ENCODE measurements at regions not wholly inside any gene's neighbourhood (a gene's known extent, or its start where the extent isn't known, plus 50 kb on each side); places are given as distances from the start of the nearest gene placed in this dataset.

DNA sequence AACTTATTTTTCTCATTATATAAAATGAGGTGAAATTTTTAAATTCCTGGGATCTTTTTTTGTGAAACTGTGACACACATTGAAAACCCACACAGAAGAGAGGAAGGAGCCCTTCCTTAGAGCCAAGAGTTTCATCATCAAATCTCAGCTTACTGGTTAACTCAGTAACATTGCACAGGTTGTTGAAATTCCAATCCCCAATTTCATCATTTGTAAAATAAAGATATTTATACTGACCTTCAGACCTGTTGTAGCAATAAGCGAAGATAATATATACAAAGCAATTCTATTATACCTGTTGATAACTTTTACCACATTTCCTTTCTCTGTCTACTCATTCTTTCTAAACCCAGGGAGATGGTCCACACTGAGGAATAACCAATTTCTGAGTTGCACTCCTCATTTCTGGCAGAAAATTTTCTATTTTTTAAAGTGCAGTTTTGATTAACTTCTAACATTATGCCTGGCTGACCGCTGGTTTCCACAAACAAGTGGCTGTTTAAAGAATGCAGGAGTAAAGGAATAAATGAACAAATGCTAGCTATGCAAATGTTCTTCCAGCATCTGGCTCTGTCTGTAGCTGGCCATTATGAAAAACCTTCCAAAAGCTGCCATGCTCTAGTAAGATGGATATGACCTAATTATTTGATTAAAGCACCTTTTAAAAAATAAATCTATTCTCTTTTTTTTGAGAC is 105.7 kb upstream of the LINC00305 start:
- CTCF ChIA-PET (ENCODE audit: unreplicated experiment): no interaction called here
- BruUV-seq (replicated peaks): no TSS peak
- H3K4me1 ChIP-seq (ENCODE audit: insufficient read depth, low read length, poor library complexity, severe bottlenecking): no peaks in the 10 kb centered on the region
- H3K9me3 ChIP-seq (ENCODE audit: low read length): no peaks in the 10 kb centered on the region
- H2AFZ ChIP-seq (ENCODE audit: low read length): no peak overlapping the region
- H3K36me3 ChIP-seq (ENCODE audit: insufficient read depth, low read length): no peaks in the 10 kb centered on the region
- no peak for DNase-seq (ENCODE audit: low spot score)
- no peak for TF ChIP-seq EZH2phosphoT487 (IDR thresholded peaks at IDR 0.05; ENCODE audit: borderline replicate concordance, low read depth, low read length)
- TF ChIP-seq, protein P1, sequence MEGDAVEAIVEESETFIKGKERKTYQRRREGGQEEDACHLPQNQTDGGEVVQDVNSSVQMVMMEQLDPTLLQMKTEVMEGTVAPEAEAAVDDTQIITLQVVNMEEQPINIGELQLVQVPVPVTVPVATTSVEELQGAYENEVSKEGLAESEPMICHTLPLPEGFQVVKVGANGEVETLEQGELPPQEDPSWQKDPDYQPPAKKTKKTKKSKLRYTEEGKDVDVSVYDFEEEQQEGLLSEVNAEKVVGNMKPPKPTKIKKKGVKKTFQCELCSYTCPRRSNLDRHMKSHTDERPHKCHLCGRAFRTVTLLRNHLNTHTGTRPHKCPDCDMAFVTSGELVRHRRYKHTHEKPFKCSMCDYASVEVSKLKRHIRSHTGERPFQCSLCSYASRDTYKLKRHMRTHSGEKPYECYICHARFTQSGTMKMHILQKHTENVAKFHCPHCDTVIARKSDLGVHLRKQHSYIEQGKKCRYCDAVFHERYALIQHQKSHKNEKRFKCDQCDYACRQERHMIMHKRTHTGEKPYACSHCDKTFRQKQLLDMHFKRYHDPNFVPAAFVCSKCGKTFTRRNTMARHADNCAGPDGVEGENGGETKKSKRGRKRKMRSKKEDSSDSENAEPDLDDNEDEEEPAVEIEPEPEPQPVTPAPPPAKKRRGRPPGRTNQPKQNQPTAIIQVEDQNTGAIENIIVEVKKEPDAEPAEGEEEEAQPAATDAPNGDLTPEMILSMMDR (conservative IDR thresholded peaks at IDR 0.05; ENCODE audit: low read length): no peak
- no peak overlapping the region for H3K4me2 ChIP-seq (ENCODE audit: low read length)
- no peaks in the 10 kb centered on the region for H3K9me2 ChIP-seq (ENCODE audit: insufficient read depth, low read length)
- no peak overlapping the region for H3K27ac ChIP-seq (ENCODE audit: low read depth, low read length, poor library complexity, severe bottlenecking)
- no peak overlapping the region for H3K4me3 ChIP-seq (ENCODE audit: low read depth, low read length, poor library complexity, severe bottlenecking)
- intact Hi-C loops (cut with micrococcal nuclease; ENCODE audit: unreplicated experiment): no loop called here
- H3K79me2 ChIP-seq (ENCODE audit: insufficient read depth, low read depth, low read length): no peaks in the 10 kb centered on the region
- no peaks in the 10 kb centered on the region for H4K20me1 ChIP-seq (ENCODE audit: insufficient read depth, low read length)
- POLR2A ChIA-PET: no interaction called here

DNA sequence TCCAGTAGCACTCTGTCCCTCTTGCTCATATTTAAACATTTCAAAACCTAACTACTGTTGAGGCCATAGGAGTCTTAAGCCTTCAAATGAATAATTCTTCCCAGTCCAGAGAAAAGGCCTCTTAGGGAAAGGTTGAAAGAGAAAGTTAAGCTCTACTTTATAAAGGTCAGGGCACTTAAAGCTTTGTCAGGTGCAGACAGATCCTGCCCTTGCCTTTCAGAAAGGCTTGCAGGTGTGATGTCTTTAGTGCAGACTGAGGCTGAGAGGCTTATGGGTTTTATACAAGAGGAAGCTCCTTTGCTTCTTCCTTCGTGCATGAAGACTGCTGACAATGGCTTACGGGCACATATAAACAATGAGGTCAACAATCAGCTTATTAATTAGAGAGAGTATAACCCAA is 105.0 kb upstream of the LINC00305 start:
- no TSS peak for BruUV-seq (replicated peaks)
- Histone ChIP-seq H3K27ac (ENCODE audit: low read depth, low read length, poor library complexity, severe bottlenecking) (no peak overlapping the region), H3K36me3 (ENCODE audit: insufficient read depth, low read length) (no peaks in the 10 kb centered on the region), H4K20me1 (ENCODE audit: insufficient read depth, low read length) (no peaks in the 10 kb centered on the region), H3K4me2 (ENCODE audit: low read length) (no peak overlapping the region), H3K4me1 (ENCODE audit: insufficient read depth, low read length, poor library complexity, severe bottlenecking) (no peaks in the 10 kb centered on the region), H3K9me3 (ENCODE audit: low read length) (no peaks in the 10 kb centered on the region), H3K9me2 (ENCODE audit: insufficient read depth, low read length) (no peaks in the 10 kb centered on the region), H3K4me3 (ENCODE audit: low read depth, low read length, poor library complexity, severe bottlenecking) (no peak overlapping the region), H3K79me2 (ENCODE audit: insufficient read depth, low read depth, low read length) (no peaks in the 10 kb centered on the region), H2AFZ (ENCODE audit: low read length) (no peak overlapping the region)
- ChIA-PET POLR2A (no interaction called here), CTCF (ENCODE audit: unreplicated experiment) (no interaction called here)
- TF ChIP-seq, protein P1 (conservative IDR thresholded peaks at IDR 0.05; ENCODE audit: low read length): no peak
- TF ChIP-seq EZH2phosphoT487 (IDR thresholded peaks at IDR 0.05; ENCODE audit: borderline replicate concordance, low read depth, low read length): no peak
- intact Hi-C loops (cut with micrococcal nuclease; ENCODE audit: unreplicated experiment): no loop called here
- no peak for DNase-seq (ENCODE audit: low spot score)

DNA sequence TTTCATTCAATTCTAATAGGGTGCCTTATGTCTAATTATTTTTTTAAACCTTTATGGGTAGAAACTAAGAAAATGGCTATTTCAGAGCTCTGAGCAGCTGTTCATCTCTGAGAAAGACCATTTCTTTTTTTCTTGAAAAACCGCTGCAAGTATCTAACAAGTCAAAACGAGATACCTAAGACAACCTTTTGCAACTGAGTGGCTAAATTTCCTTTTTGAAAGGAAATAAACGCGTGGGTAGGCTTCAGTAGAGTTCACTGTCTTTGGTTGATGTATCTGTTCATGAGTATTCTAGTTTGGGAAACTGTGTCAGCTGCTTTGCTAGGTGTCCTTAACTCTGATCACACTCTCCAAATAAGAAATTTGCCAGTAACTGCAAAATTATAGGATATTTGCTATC is 104.3 kb upstream of the LINC00305 start:
- Histone ChIP-seq H4K20me1 (ENCODE audit: insufficient read depth, low read length) (no peaks in the 10 kb centered on the region), H2AFZ (ENCODE audit: low read length) (no peak overlapping the region), H3K36me3 (ENCODE audit: insufficient read depth, low read length) (no peaks in the 10 kb centered on the region), H3K4me3 (ENCODE audit: low read depth, low read length, poor library complexity, severe bottlenecking) (no peak overlapping the region), H3K4me2 (ENCODE audit: low read length) (no peak overlapping the region), H3K9me3 (ENCODE audit: low read length) (no peaks in the 10 kb centered on the region), H3K79me2 (ENCODE audit: insufficient read depth, low read depth, low read length) (no peaks in the 10 kb centered on the region), H3K9me2 (ENCODE audit: insufficient read depth, low read length) (no peaks in the 10 kb centered on the region), H3K4me1 (ENCODE audit: insufficient read depth, low read length, poor library complexity, severe bottlenecking) (no peaks in the 10 kb centered on the region), H3K27ac (ENCODE audit: low read depth, low read length, poor library complexity, severe bottlenecking) (no peak overlapping the region)
- ChIA-PET CTCF (ENCODE audit: unreplicated experiment) (no interaction called here), POLR2A (no interaction called here)
- no peak for DNase-seq (ENCODE audit: low spot score)
- no TSS peak for BruUV-seq (replicated peaks)
- TF ChIP-seq, protein P1 (conservative IDR thresholded peaks at IDR 0.05; ENCODE audit: low read length): no peak
- no peak for TF ChIP-seq EZH2phosphoT487 (IDR thresholded peaks at IDR 0.05; ENCODE audit: borderline replicate concordance, low read depth, low read length)
- intact Hi-C loops (cut with micrococcal nuclease; ENCODE audit: unreplicated experiment): no loop called here
